KMS-11 (cell line): ENCODE measurements at regions not wholly inside any gene's neighbourhood (a gene's known extent, or its start where the extent isn't known, plus 50 kb on each side); places are given as distances from the start of the nearest gene placed in this dataset.

ENCODE experiments used
- H2AFZ ChIP-seq: fragments of 200-600 bp; sonication (generic); 2 replicates; pipeline ENCODE4 v1.6.1; 2016; ENCODE audit warnings: antibody characterized with exemption, mixed run types, low read depth
- H3K27ac ChIP-seq: fragments of 200-600 bp; sonication (generic); 2 replicates; pipeline ENCODE4 v1.6.1; 2016; ENCODE audit warnings: mild to moderate bottlenecking, mixed run types
- H3K27me3 ChIP-seq: fragments of 200-600 bp; sonication (generic); 2 replicates; pipeline ENCODE4 v1.6.1; 2017; ENCODE audit warnings: mild to moderate bottlenecking, low read depth, mixed run types, moderate library complexity; ENCODE audit not compliant: insufficient read depth
- H3K36me3 ChIP-seq: fragments of 200-600 bp; sonication (generic); 2 replicates; pipeline ENCODE4 v1.6.1; 2017; ENCODE audit warnings: mild to moderate bottlenecking, mixed run types; ENCODE audit not compliant: insufficient read depth
- H3K4me1 ChIP-seq: fragments of 200-600 bp; sonication (generic); 2 replicates; pipeline ENCODE4 v1.6.1; 2016; ENCODE audit warnings: mild to moderate bottlenecking, low read depth, mixed run types; ENCODE audit not compliant: poor library complexity, severe bottlenecking
- H3K4me2 ChIP-seq: fragments of 200-600 bp; sonication (generic); 2 replicates; pipeline ENCODE4 v1.7.0; 2016; ENCODE audit warnings: mild to moderate bottlenecking, mixed run types
- H3K4me3 ChIP-seq: fragments of 200-600 bp; sonication (generic); IDR thresholded peaks from 2 replicates; pipeline ENCODE4 v1.6.1; 2017; ENCODE audit warnings: low read depth, low read length, mixed read lengths; ENCODE audit not compliant: insufficient read depth
- H3K79me2 ChIP-seq: fragments of 200-600 bp; sonication (generic); 2 replicates; pipeline ENCODE4 v1.6.1; 2016; ENCODE audit warnings: low read depth, mixed run types; ENCODE audit not compliant: insufficient read depth
- H3K9ac ChIP-seq: fragments of 200-600 bp; sonication (generic); 2 replicates; pipeline ENCODE4 v1.6.1; 2016; ENCODE audit warnings: mild to moderate bottlenecking, mixed run types
- H4K20me1 ChIP-seq: fragments of 200-600 bp; sonication (generic); 2 replicates; pipeline ENCODE4 v1.6.1; 2016; ENCODE audit warnings: mild to moderate bottlenecking, mixed run types; ENCODE audit not compliant: insufficient read depth
- TF ChIP-seq, protein P1 (sequence below): fragments of 200-600 bp; sonication (generic); conservative IDR thresholded peaks from 2 replicates; pipeline ENCODE4 v1.6.1; 2017; ENCODE audit warnings: low read depth, mild to moderate bottlenecking, antibody characterized with exemption, low read length, moderate library complexity, mixed read lengths

DNA sequence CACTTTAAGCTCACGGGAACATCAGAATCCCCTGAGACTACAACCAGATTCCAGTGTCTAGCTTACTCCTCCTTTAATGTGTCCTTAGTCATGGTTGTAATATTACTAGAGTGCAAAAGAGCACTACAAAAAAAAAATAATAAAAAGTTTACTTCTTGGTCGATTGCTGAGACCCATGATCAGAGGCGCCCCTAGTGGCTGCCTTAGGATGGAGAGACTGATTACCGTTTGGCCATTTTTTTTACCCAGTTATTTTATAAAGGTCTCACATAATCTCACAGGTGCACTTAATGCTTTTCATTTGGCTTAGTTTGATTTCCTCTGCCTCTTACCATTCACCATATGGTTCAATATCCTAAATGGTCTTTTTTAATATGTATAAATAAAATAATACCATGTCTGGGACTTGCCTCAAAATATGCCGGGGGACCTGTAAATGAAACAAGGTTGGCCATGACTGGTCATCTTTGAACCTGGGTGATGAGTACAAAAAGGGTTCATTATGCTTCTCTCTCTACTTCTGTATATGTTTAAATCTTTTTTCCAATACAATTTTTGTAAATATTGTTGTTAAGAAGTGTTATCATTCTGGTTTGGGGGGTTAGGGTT, 331.5 kb upstream of the NFE2L3 start:
- no peak overlapping the region for H3K4me2 ChIP-seq
- no peak overlapping the region for H3K4me3 ChIP-seq
- TF ChIP-seq, protein P1, sequence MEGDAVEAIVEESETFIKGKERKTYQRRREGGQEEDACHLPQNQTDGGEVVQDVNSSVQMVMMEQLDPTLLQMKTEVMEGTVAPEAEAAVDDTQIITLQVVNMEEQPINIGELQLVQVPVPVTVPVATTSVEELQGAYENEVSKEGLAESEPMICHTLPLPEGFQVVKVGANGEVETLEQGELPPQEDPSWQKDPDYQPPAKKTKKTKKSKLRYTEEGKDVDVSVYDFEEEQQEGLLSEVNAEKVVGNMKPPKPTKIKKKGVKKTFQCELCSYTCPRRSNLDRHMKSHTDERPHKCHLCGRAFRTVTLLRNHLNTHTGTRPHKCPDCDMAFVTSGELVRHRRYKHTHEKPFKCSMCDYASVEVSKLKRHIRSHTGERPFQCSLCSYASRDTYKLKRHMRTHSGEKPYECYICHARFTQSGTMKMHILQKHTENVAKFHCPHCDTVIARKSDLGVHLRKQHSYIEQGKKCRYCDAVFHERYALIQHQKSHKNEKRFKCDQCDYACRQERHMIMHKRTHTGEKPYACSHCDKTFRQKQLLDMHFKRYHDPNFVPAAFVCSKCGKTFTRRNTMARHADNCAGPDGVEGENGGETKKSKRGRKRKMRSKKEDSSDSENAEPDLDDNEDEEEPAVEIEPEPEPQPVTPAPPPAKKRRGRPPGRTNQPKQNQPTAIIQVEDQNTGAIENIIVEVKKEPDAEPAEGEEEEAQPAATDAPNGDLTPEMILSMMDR, result peak; percentile 73
- no peak overlapping the region for H2AFZ ChIP-seq
- H4K20me1 ChIP-seq, result no peaks in the 10 kb centered on the region
- no peaks in the 10 kb centered on the region for H3K79me2 ChIP-seq
- H3K9ac ChIP-seq, result no peak overlapping the region
- no peaks in the 10 kb centered on the region for H3K4me1 ChIP-seq
- no peaks in the 10 kb centered on the region for H3K36me3 ChIP-seq
- H3K27me3 ChIP-seq, result no peaks in the 10 kb centered on the region
- H3K27ac ChIP-seq, result no peak overlapping the region

DNA sequence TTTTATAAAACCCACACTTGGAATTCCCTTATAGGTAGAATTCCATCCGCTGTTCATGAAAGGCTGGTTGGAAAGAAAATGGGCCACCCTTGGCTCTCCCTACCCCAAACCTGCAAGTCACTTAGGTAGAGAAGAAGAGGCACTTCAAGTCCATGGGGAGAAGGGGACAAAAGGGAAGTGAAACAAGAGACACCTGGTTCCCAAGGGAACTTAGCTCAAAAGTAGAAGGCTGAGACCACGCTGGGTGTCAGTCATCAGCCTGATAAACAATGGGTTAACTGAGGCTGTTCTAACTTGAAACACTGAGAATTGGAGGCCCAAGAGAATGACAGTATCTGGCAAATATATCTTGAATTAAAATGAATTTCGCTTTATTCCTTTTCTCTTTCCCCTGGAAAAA, 330.8 kb upstream of the NFE2L3 start:
- TF ChIP-seq, protein P1, result no peak
- H2AFZ ChIP-seq, result no peak overlapping the region

DNA sequence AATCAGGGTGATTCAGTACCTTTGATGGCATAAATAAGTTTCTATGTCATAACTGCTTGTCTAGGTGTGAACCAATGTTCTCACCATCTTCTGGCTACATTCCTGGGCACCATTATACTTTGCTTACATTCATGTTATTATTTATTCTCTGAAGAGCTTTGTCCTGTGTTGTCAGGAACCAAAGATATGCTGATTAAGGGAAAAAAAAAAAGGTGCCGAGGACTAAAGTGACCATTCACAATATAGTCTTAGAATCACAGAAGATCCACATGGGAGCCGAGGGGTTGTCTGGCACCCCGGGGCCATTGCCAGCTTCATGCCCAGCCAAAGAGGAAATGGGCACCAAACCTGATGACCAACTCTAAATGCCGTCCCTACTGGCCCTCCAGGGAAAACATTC, 329.2 kb upstream of the NFE2L3 start:
- Histone ChIP-seq H3K4me3 (no peak overlapping the region), H3K4me1 (no peaks in the 10 kb centered on the region), H3K36me3 (no peaks in the 10 kb centered on the region), H4K20me1 (no peaks in the 10 kb centered on the region), H3K79me2 (no peaks in the 10 kb centered on the region), H2AFZ (no peak overlapping the region), H3K4me2 (no peak overlapping the region), H3K27me3 (no peaks in the 10 kb centered on the region), H3K9ac (no peak overlapping the region), H3K27ac (no peak overlapping the region)
- TF ChIP-seq, protein P1, result no peak

More for the DNA sequence above, 330.8 kb upstream of the NFE2L3 start:
- H3K4me2 ChIP-seq, result no peak overlapping the region
- H3K9ac ChIP-seq, result no peak overlapping the region
- no peaks in the 10 kb centered on the region for H3K4me1 ChIP-seq
- no peaks in the 10 kb centered on the region for H3K36me3 ChIP-seq
- H4K20me1 ChIP-seq, result no peaks in the 10 kb centered on the region
- H3K27ac ChIP-seq, result no peak overlapping the region
- H3K4me3 ChIP-seq, result no peak overlapping the region
- no peaks in the 10 kb centered on the region for H3K79me2 ChIP-seq
- no peaks in the 10 kb centered on the region for H3K27me3 ChIP-seq

DNA sequence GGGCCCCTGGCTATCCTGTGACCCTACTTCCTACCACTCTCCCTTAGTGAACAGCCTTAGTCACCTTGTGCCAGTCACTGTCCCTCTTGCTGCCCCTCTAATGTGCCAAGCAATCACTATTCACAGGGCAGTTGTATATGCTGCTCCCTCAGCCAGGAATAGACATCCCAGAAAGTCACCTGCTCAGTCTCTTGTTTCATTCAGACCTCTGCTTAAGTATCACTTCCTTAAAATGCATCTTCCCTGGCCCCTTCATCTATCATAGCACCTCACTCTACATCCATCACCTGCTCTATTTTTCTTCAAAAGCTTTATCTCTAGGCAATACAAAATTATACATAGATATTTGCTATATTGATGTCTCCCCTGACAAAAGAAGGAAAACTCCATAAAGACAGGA, 328.4 kb upstream of the NFE2L3 start:
- Histone ChIP-seq H3K4me3 (no peak overlapping the region), H3K4me2 (no peak overlapping the region), H3K36me3 (no peaks in the 10 kb centered on the region), H3K27ac (no peak overlapping the region), H3K9ac (no peak overlapping the region), H4K20me1 (no peaks in the 10 kb centered on the region), H2AFZ (no peak overlapping the region), H3K79me2 (no peaks in the 10 kb centered on the region), H3K27me3 (no peaks in the 10 kb centered on the region), H3K4me1 (no peaks in the 10 kb centered on the region)
- TF ChIP-seq, protein P1, result no peak
